Fibroblast of lung (primary cell): ENCODE measurements at regions not wholly inside any gene's neighbourhood (a gene's known extent, or its start where the extent isn't known, plus 50 kb on each side); places are given as distances from the start of the nearest gene placed in this dataset.

Experiments used
- DNase-seq, 2 donors: peaks; one replicate each; pipeline versions ENCODE4 v3.0.0 to v3.0.0-alpha.2; 2010; ENCODE audit warnings: low read depth in 2 of 2
- H2AFZ ChIP-seq: 2 replicates; pipeline ENCODE4 v1.5.1; 2012; ENCODE audit warnings: low read length, control low read depth, inconsistent platforms
- H3K27ac ChIP-seq: 2 replicates; pipeline ENCODE4 v1.5.1; 2011; ENCODE audit warnings: low read length, control low read depth; ENCODE audit not compliant: insufficient read depth
- H3K27me3 ChIP-seq: 2 replicates; pipeline ENCODE4 v1.5.1; 2011; ENCODE audit warnings: mild to moderate bottlenecking, low read length; ENCODE audit not compliant: control insufficient read depth, insufficient read depth
- H3K36me3 ChIP-seq: 2 replicates; pipeline ENCODE4 v1.5.1; 2011; ENCODE audit warnings: low read length; ENCODE audit not compliant: control insufficient read depth, insufficient read depth
- H3K4me1 ChIP-seq: 2 replicates; pipeline ENCODE4 v1.5.1; 2011; ENCODE audit warnings: low read length; ENCODE audit not compliant: control insufficient read depth, insufficient read depth; ENCODE audit errors: extremely low read depth
- H3K4me2 ChIP-seq: 2 replicates; pipeline ENCODE4 v1.5.1; 2011; ENCODE audit warnings: low read length, control low read depth; ENCODE audit not compliant: insufficient read depth; ENCODE audit errors: extremely low read depth
- H3K4me3 ChIP-seq, 4 experiments: fragments of 200-600 bp in 1 of 4; sonication (generic) in 1 of 4; replicated peaks in 1 of 4; 2 replicates each; pipeline ENCODE4 v1.5.1; 2011 to 2016; ENCODE audit warnings: low read length in 4 of 4, low read depth in 3 of 4, mild to moderate bottlenecking in 3 of 4, control low read depth in 2 of 4, inconsistent platforms in 1 of 4, mixed read lengths in 1 of 4; ENCODE audit not compliant: insufficient read depth in 1 of 4; ENCODE audit errors: control extremely low read depth in 1 of 4
- H3K79me2 ChIP-seq: 2 replicates; pipeline ENCODE4 v1.5.1; 2012; ENCODE audit warnings: mild to moderate bottlenecking, low read length, inconsistent platforms; ENCODE audit not compliant: control insufficient read depth, insufficient read depth
- H3K9ac ChIP-seq: 2 replicates; pipeline ENCODE4 v1.5.1; 2011; ENCODE audit warnings: mild to moderate bottlenecking, low read length, control low read depth; ENCODE audit not compliant: insufficient read depth
- H3K9me3 ChIP-seq: 2 replicates; pipeline ENCODE4 v1.5.1; 2012; ENCODE audit warnings: low read depth, low read length; ENCODE audit not compliant: control insufficient read depth, insufficient read depth
- H4K20me1 ChIP-seq: 2 replicates; pipeline ENCODE4 v1.5.1; 2011; ENCODE audit warnings: low read length; ENCODE audit not compliant: control insufficient read depth, insufficient read depth; ENCODE audit errors: extremely low read depth
- CTCF ChIP-seq, 2 donors: IDR thresholded peaks in 1 of 2; conservative IDR thresholded peaks in 1 of 2; 1 replicate in 1 of 2; 2 replicates in 1 of 2; pipeline ENCODE4 v1.5.1; 2011 to 2012; ENCODE audit warnings: low read length in 2 of 2, control low read depth in 1 of 2, inconsistent platforms in 1 of 2, low read depth in 1 of 2, mild to moderate bottlenecking in 1 of 2
- EZH2 ChIP-seq: IDR thresholded peaks from 2 replicates; pipeline ENCODE4 v1.5.1; 2012; ENCODE audit warnings: low read length, control low read depth, mild to moderate bottlenecking; ENCODE audit errors: missing control alignments

- no peak overlapping the region for H3K4me2 ChIP-seq
- DNase-seq: no peak
- H3K27me3 ChIP-seq: no peaks in the 10 kb centered on the region
- no peaks in the 10 kb centered on the region for H3K9me3 ChIP-seq
- no peak overlapping the region for H3K27ac ChIP-seq
- H3K9ac ChIP-seq: no peak overlapping the region
- H3K4me3 ChIP-seq: no peak overlapping the region
- no peaks in the 10 kb centered on the region for H3K36me3 ChIP-seq
- no peak overlapping the region for H2AFZ ChIP-seq
- no peaks in the 10 kb centered on the region for H3K4me1 ChIP-seq
- H3K79me2 ChIP-seq: no peaks in the 10 kb centered on the region
- TF ChIP-seq CTCF (conservative IDR thresholded peaks at IDR 0.05 in 1 of 2, IDR thresholded peaks at IDR 0.05 in 1 of 2; ENCODE audit: low read depth in 1 of 2, low read length in 2 of 2) (no peak), EZH2 (no peak)
- no peaks in the 10 kb centered on the region for H4K20me1 ChIP-seq
Measured at GRCh38 chr3:59605944-59606534, 556.2 kb upstream of the CFAP20DC start.

GRCh38 chr3:59605318-59605717, 555.5 kb upstream of the CFAP20DC start:
- no peaks in the 10 kb centered on the region for H3K9me3 ChIP-seq
- no peak overlapping the region for H3K4me2 ChIP-seq
- H3K79me2 ChIP-seq: no peaks in the 10 kb centered on the region
- no peak for TF ChIP-seq EZH2
- TF ChIP-seq CTCF (conservative IDR thresholded peaks at IDR 0.05 in 1 of 2, IDR thresholded peaks at IDR 0.05 in 1 of 2; ENCODE audit: low read depth in 1 of 2, low read length in 2 of 2): no peak
- H3K27ac ChIP-seq: no peak overlapping the region
- no peaks in the 10 kb centered on the region for H4K20me1 ChIP-seq
- H3K9ac ChIP-seq: no peak overlapping the region
- no peak for DNase-seq
- H3K4me1 ChIP-seq: no peaks in the 10 kb centered on the region
- H3K36me3 ChIP-seq: no peaks in the 10 kb centered on the region
- no peak overlapping the region for H2AFZ ChIP-seq
- H3K4me3 ChIP-seq: no peak overlapping the region
- no peaks in the 10 kb centered on the region for H3K27me3 ChIP-seq

GRCh38 chr3:59601486-59601885, 551.7 kb upstream of the CFAP20DC start:
- Histone ChIP-seq H4K20me1 (no peaks in the 10 kb centered on the region), H3K4me3 (no peak overlapping the region), H3K79me2 (no peaks in the 10 kb centered on the region), H3K4me1 (no peaks in the 10 kb centered on the region), H3K9me3 (no peaks in the 10 kb centered on the region), H3K9ac (no peak overlapping the region), H3K27ac (no peak overlapping the region), H3K36me3 (no peaks in the 10 kb centered on the region), H2AFZ (no peak overlapping the region), H3K4me2 (no peak overlapping the region), H3K27me3 (no peaks in the 10 kb centered on the region)
- TF ChIP-seq CTCF (conservative IDR thresholded peaks at IDR 0.05 in 1 of 2, IDR thresholded peaks at IDR 0.05 in 1 of 2; ENCODE audit: low read depth in 1 of 2, low read length in 2 of 2) (no peak), EZH2 (no peak)
- no peak for DNase-seq
